GM18508 (cell line): ENCODE measurements at regions not wholly inside any gene's neighbourhood (a gene's known extent, or its start where the extent isn't known, plus 50 kb on each side); places are given as distances from the start of the nearest gene placed in this dataset.
"Not testable (repeated sequence)": the region's sequence is repeated elsewhere in the genome, so short reads cannot be mapped to it uniquely, and the experiment has no call there.

Experiments
- ATAC-seq: cut with Tn5 transposase; IDR thresholded peaks from one replicate; pipeline ENCODE4 v1.9.1; 2021; ENCODE audit warnings: moderate number of reproducible peaks; ENCODE audit not compliant: insufficient read depth, unreplicated experiment

DNA sequence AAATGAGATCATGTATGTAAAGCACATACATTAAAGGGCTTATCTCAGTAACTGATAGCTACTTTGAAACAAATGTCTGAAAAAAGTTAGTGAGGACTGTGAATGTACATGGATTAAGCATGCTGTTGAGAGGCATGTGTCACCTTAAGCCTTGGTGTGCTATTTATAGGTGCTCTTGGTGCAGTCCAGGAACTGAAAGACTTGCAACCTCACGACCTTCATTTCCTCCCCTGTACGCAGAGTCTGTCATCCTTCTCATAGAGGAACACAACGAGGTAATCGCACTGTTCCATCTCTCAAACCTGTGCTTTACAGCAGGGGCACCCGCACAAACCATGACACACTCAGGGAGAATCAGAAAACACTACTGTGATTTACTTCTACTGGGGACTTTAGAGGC is 65.6 kb downstream of the UFM1 start:
- peak; percentile 97 for ATAC-seq

DNA sequence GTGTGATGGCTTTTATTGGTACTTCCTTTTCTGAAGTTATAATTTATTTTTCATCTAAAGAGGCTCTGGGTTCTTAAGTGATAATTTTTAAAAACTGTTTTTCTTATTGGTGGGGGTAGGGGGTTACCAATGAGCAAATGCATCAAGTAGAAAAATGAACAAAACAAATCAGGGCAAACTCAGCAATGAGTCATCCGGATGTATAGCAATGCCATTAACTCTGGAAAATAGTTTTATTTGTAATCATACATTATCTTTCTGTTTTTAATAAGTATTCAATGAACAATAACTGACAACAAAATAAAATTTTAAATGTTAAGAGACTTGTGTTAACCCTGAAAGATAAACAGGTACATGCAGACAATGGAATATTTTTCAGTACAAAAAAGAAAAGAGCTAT is 67.6 kb downstream of the UFM1 start:
- no peak for ATAC-seq

DNA sequence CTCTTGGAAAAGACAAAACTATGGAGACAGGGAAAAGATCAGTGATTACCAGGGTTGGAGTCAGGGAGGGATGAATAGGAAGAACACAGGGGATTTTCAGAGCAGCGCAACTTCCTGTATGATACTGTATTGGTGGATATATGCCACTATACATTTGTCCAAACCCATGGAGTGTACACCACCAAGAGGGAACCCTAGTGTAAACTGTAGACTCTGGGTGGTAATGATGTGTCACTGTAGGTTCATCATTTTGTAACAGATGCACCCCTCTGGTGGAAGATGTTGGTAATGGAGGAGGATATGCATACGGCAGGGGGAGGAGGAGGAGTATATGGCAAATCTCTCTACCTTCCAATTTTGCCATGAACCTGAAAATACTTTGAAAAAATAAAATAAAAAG is 68.1 kb downstream of the UFM1 start:
- peak; percentile 36 for ATAC-seq

DNA sequence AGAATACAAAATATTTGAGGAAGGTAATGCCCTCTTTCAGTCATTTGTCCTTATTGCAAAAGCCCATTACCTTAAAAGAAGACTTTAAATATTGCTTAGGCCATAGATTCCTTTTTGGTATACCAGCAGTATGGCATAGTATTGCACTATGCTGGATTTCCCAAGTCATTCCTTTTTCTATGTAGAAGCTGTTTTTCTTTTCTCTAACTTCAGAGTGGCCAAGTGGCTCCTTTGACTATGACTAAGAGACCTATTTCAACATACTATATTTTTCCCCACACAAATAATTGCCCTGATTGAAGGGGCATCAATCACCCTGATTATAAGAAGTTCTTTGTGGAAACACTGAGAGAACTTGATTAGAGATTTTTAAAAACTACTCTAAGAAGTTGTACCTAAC is 68.6 kb downstream of the UFM1 start:
- ATAC-seq: no peak

DNA sequence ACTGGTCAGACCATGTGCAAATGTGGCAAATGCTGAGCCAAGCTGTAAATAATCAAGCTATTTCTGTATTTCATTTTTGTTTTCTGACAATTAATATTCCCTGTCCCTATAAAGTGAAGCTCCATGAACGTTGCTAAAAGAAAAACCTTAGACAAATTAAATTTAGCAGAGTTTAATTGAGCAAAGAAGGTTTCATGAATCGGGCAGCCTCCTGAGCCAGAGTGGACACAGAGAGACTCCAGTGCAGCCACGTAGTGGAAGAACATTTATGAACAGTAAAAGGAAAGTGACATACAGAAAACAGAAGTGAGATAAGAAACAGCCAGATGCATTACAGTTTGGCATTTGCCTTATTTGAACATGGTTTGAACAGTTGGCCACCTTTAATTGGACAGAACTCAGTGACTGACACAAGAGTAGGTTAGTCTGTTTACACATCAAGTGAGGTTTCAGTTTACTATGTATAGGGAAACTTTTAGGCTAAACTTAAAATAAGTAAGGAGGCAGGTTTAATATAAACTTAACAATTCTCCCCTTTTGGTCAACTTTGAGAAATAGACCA is 69.7 kb downstream of the UFM1 start:
- ATAC-seq: no peak

DNA sequence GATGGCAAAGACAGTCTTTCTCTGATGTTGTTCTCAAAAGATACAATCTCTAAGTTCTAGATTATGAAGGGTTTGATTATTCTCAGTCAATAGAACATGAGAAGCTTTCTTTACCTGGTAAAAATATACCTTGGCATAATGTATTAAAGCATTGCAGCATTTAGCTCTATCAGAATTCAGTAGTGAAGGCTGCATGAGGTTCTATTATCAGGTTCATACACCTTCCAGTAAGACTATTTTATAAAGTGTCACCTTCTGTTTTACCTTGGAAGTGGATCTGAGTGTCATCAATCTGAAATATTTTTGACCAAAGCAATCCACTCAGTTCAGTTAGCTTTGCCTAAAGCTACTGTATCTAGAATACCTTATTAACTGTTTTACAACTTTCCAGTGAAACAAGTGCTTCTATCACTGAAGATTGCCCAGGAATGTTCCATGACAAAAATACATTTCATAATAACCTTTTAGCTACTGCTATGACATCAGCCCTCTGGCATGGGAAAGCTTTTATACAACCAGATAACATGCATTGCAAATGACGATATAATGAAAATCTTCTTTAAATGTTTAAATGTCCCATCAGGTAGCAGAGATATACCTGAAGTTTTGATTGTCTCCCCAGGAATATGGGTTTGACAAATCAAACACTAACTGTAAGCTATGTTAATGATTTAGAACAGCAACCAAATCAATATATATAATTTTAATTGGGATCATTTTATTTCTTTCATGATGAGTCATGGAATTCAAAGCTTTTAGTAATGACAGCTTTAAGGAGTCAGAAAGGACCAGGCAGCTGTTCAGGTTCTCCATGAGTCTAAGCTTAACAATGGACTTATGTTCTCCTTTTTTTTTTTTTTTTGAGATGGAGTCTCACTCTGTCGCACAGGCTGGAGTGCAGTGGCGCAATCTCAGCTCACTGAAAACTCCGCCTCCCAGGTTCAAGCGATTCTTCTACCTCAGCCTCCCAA is 72.2 kb downstream of the UFM1 start:
- ATAC-seq: no peak

DNA sequence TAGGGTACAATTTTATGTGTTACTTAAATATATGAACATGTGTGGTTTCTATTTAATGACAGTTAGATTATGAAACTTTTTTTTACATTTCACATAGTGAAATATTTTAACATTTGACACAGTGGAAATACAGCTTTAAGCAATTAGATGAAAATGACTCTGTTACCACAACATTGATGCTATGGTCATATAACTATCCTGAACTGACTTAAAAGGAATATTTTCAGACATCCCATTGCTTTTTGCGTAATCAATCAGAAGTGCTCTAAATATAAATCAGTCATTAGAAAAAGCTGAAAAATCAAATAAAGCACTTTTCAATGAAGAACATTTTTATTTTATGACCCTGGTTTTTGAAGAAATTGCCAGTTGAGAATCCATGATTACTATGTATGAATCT is 80.3 kb downstream of the UFM1 start:
- no peak for ATAC-seq

DNA sequence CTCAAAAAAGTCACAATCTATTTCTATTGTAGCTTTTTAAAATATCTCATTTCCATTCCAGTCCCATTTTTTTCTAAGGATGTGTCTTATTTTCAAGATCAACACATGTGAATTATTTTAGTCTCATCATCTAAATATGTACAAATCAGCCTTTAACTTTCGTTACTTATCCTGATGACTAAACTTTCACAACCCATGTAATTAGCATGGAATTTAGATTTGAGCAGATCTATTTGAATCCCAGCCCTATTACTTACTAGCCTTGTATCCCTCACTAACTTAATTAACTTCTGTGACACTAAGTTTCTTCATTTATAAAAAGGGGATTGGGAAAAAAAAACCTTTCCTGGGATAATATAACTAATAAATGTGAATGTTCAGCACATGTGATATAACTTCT is 81.1 kb downstream of the UFM1 start:
- ATAC-seq: no peak

DNA sequence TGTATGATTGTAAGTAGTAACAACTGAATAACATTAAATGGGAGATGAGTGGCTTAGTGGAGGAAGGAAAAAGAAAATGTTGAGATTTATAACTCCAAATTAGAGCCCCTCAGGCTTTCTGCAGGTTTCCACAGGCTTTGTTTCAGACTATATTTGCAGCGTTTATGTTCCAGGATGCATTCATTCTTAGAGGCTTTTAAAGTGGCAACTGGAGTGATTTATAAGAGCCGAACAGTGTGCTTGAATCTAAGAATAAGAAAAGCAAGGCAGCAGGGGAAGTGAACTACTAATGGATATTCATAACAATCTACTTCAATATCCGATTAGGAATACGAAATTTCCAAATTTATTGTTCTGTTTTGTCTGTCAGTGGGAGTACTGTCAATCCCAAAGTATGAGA is 91.0 kb downstream of the UFM1 start:
- no peak for ATAC-seq

DNA sequence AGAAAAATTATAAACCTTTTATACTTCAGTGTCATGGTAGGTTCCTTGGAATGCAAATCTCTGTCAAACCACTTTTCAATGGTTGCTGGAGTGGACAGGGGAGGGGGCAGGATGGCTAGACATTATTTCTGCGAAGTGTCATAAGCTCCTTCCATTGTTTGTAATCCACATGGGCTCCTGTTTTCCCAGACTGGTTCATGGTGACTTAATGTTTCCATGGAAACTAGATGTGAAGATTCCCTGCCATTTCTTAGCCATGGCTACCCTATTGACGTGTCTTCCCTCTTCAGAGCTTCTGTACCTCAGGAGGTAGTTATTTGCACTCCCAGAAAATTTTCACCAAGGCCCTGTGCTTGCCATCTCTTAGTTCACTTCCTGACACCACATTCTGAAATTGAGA is 95.3 kb downstream of the UFM1 start:
- no peak for ATAC-seq

DNA sequence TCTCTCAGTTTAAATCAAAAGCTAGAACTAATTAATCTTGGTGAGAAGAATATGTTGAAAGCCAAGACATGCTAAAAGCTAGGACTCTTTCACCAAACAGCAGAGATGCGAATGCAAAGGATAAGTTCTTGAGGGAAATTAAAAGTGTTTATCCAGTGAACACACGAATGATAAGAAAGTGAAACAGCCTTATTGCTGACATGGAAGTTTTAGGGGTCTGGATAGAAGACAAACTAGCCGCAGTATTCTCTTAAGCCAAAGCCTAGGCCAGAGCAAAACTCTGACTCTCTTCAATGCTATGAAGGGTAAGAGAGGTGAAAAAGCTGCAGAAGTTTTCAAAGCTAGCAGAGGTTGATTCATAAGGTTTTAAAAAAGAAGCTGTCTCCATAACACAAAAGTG is 103.0 kb downstream of the UFM1 start:
- ATAC-seq: no peak

DNA sequence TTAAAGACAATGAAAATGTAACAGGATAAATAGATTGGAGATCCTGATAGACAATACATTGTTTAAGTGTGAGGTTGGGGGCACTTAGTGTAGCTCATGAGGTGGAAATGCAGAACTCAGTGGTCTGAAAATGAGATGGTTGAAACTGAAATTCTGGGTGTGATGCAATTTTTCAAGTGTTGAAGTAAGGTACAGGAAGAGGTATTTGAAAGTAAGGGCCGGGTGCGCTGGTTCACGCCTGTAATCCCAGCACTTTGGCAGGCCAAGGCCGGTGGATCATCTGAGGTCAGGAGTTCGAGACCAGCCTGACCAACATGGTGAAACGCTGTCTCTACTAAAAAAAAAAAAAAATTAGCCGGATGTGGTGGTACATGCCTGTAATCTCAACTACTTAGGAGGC is 113.0 kb downstream of the UFM1 start:
- ATAC-seq: no peak

DNA sequence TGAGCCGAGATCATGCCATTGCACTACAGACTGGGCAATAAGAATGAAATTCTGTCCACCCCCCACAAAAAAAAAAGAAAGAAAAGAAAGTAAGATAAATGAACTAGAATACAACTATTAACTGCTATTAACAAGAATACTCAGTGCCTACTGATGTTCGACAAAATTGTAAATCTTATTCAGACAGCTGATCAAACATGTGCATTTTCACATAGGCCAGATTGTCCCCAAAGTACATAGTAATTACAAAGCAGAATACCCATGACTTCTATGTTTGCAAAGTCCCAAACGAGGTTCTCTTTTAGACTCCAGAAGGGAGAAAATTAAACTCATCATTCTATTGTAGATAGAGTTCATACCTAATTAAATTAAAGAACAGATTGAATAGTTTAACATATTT is 113.4 kb downstream of the UFM1 start:
- ATAC-seq: no peak

DNA sequence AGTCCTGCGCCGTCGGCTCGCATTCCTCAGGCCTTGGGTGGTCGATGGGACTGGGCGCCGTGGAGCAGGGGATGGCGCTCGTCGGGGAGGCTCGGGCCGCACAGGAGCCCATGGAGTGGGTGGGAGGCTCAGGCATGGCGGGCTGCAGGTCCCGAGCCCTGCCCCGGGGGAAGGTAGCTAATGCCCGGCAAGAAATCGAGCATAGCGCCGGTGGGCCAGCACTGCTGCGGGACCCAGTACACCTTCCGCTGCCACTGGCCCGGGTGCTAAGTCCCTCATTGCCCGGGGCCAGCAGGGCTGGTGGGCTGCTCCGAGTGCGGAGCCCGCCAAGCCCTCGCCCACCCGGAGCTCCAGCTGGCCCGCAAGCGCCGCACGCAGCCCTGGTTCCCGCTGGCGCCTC is 122.8 kb downstream of the UFM1 start:
- not testable (repeated sequence) for ATAC-seq

DNA sequence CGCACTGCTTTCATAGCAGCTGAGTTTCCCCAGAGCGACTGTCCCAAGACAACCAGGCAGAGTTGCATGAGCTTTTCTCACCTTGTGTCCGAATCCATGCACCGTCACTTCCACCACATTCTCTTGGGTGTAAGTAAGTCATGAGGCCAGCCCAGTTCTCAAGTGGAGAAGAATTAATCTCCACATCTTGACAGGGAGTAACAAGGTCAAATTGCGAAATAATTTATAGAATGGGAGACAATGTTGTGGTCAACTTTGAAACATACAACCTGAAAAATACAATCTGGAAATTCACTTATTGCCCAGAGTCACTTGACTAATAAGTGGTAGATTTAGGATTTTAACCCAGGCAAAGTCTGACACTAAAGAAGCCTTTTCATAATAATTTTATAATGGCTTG is 123.7 kb downstream of the UFM1 start:
- ATAC-seq: no peak

DNA sequence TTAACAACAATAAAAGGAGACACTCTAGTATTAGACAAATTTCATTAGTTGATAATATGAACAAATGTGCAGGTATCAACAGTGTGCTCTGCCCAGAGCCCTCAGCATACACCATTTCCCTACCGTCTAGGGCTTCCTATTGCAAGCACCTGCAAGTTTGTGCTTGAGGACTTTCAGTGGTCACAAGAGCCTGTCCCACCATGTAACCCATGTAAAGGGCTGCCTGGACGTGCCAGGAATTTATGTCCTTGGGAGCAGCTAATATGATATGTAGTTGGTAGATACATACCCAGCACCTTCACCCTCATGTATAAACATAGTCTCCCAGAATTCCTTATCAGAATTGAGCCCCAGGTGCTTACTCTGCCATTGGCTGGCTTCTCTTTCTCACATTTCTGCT is 128.0 kb downstream of the UFM1 start:
- no peak for ATAC-seq

DNA sequence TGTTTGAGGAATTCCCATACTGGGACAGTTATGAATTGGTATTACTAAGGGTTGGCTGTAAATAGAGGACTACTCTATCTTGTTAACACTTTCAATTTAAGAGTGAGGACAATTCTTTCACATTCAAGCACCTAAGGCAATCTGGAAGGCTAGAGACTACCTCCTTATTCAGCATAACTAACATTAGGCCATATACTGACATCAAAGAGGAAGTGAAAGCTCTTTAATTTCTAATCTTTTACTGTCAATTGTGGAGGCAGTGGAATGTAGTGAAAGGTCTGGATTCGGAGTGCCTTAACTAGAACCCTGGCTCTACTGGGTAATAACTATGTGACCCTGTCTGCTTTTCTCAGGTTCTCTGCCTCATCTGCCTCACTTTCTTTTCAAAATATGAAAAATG is 134.0 kb downstream of the UFM1 start:
- ATAC-seq: no peak

DNA sequence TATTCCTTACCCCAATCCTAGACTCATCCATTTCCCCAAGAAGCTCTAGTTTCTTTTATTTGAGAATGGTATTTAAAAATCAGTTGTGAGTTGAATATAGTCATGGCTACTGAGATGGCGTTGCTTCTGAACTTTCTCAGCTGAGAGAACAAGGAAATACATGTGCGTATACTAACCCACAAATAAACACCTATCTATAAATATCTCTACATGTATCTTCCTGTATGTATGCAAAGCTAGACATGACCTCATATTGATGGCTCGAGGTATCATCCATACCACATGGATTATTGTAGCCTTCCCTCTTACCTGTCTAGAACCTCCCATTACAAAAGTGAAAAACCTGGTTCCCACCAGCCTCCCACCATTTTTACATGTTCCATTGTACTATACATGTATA is 141.0 kb downstream of the UFM1 start:
- ATAC-seq: no peak

DNA sequence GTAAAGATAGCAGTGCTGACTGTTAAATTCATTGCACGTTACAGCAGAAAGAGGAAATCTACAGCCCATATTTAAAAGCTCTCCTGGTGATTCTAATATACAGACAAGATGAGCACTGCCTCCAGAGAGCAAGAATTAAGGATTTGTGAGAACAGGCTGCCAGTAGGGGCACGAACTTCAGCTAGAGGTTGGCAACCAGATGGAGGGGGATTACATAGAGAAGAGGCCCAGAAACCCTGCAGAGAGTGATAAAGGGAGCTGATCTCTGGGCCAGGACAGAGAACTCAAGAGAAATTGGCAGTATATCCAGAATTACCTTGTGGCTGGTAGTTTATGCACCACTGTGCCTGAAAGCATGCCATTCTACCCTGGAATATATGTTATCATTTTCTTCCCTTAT is 144.8 kb downstream of the UFM1 start:
- no peak for ATAC-seq

DNA sequence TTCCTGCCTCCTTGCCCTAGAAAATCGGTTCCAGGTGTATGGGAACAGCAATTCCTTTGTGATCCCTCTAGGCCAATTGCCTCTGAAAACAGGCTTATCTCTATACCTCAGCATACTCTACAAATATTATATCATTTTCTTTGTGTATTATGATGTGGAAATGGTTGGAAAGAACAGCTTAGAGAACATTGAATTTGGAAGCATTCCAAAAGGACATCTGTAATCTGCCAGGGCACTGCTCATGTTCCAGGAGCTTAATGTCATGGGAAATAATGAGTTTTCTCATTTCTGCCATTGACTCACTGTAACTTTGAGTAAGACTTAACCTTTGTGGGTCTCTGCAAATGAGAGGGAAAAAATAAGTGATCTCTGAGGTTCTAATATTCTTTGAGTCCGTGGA is 147.3 kb downstream of the UFM1 start:
- no peak for ATAC-seq

DNA sequence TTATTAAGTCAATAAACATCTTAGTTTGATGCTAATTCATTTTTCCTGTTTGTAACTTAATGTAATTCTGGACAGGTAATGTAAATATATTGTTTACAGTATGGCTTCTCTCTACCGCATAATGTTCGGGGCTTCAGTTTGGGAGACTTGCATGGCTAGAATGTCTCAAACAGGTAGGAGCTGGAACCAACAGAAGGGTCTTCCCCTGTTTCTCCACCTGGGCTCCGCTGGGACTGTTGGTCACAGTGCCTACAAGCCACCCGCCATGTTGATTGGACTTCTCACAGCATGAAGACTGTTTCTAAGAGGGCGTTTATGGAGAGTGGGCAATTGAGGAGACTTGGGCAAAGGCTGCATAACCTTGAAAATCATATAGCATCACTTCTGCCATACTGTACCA is 148.6 kb downstream of the UFM1 start:
- ATAC-seq: no peak

DNA sequence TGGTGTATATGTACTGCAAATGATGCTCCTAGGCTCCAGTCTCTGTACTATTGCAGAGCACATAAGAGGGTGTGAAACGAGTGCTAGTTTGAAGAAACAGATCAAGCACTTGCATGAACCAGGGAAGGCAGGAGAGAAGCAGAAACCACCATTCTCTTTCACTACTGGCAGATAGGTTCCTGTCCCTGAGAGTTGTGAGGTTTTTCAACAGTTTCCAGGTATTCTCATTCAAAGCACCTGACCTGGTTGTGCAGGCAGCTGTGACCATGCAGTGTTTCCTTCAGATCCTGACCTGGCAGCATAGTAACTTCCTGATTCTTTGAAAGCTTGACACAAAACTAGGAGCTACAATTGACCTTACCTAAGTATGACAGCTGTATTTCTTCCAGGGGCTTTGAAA is 164.9 kb downstream of the UFM1 start:
- no peak for ATAC-seq
